A673 (cell line): ENCODE measurements at regions not wholly inside any gene's neighbourhood (a gene's known extent, or its start where the extent isn't known, plus 50 kb on each side); places are given as distances from the start of the nearest gene placed in this dataset.
A peak's percentile ranks its signal among the peaks of the same experiment; 100 is the strongest.

Experiments
- BruUV-seq: library from RNA; stranded (reverse); fragments of 400-500 nt; replicated peaks from 2 replicates; lab custom pipeline; 2021; lab: Mats Ljungman, UMichigan
- CTCF ChIA-PET: fragments of 300-600 bp; sonication (Branson Sonifier 250); formaldehyde crosslinking; loops from one replicate; lab custom pipeline; 2022; ENCODE audit warnings: antibody characterized with exemption; lab: Charles Lee
- POLR2A ChIA-PET: fragments of 300-600 bp; sonication (Branson Sonifier 250); formaldehyde crosslinking; loops from one replicate; lab custom pipeline; 2022; ENCODE audit warnings: antibody characterized with exemption; ENCODE audit not compliant: low non-redundant PET; lab: Charles Lee
- DNase-seq: peaks from one replicate; pipeline ENCODE4 v3.0.0-alpha.2; 2015; ENCODE audit warnings: low spot score
- H3K27ac ChIP-seq: fragments of 200-600 bp; sonication (generic); 2 replicates; pipeline ENCODE4 v1.5.1; 2016; ENCODE audit warnings: mixed run types, low read depth, mild to moderate bottlenecking, mixed read lengths, antibody characterized with exemption, low read length; ENCODE audit not compliant: poor library complexity, severe bottlenecking
- H3K27me3 ChIP-seq: fragments of 200-600 bp; sonication (generic); replicated peaks from 2 replicates; pipeline ENCODE4 v1.6.1; 2017; ENCODE audit warnings: mixed run types, low read depth, mild to moderate bottlenecking, mixed read lengths, antibody characterized with exemption, low read length; ENCODE audit not compliant: insufficient read depth, poor library complexity
- H3K36me3 ChIP-seq: fragments of 200-600 bp; sonication (generic); 2 replicates; pipeline ENCODE4 v1.6.1; 2016; ENCODE audit warnings: mixed run types, mild to moderate bottlenecking, mixed read lengths, antibody characterized with exemption, low read length; ENCODE audit not compliant: insufficient read depth, poor library complexity, severe bottlenecking
- H3K4me1 ChIP-seq: fragments of 200-600 bp; sonication (generic); 2 replicates; pipeline ENCODE4 v1.6.1; 2017; ENCODE audit warnings: mixed run types, mild to moderate bottlenecking, mixed read lengths, antibody characterized with exemption, low read length; ENCODE audit not compliant: insufficient read depth, poor library complexity, severe bottlenecking
- H3K4me3 ChIP-seq: fragments of 200-600 bp; sonication (generic); 2 replicates; pipeline ENCODE4 v1.5.1; 2016; ENCODE audit warnings: low read depth, mixed run types, mild to moderate bottlenecking, mixed read lengths, low read length; ENCODE audit not compliant: poor library complexity, severe bottlenecking
- H3K9me3 ChIP-seq: fragments of 200-600 bp; sonication (generic); 2 replicates; pipeline ENCODE4 v1.6.1; 2016; ENCODE audit warnings: mixed run types, low read depth, mild to moderate bottlenecking, mixed read lengths, antibody characterized with exemption, low read length; ENCODE audit not compliant: poor library complexity, severe bottlenecking
- CTCF ChIP-seq: fragments of 300-800, 200-600 bp; sonication (generic); conservative IDR thresholded peaks from 2 replicates; pipeline ENCODE4 v1.5.1; 2017; ENCODE audit warnings: low read depth, mild to moderate bottlenecking, antibody characterized with exemption, low read length, moderate library complexity, mixed read lengths
- EZH2 ChIP-seq: fragments of 200-600 bp; sonication (generic); IDR thresholded peaks from 2 replicates; pipeline ENCODE4 v1.6.1; 2017; ENCODE audit warnings: borderline replicate concordance, low read depth, mild to moderate bottlenecking, mixed read lengths, antibody characterized with exemption, low read length; ENCODE audit not compliant: poor library complexity, severe bottlenecking
- intact Hi-C: fragments of 100-400 bp; cut with micrococcal nuclease; formaldehyde crosslinking; loops from one replicate; pipeline ENCODE4 v1.10.0; 2022; ENCODE audit not compliant: unreplicated experiment

- Histone ChIP-seq H3K9me3 (no peaks in the 10 kb centered on the region), H3K27me3 (no peaks in the 10 kb centered on the region), H3K4me1 (no peaks in the 10 kb centered on the region), H3K27ac (no peak overlapping the region), H3K4me3 (no peak overlapping the region), H3K36me3 (no peaks in the 10 kb centered on the region)
- CTCF ChIA-PET: no interaction called here
- intact Hi-C loops: no loop called here
- peak; percentile 2 for DNase-seq
- no TSS peak for BruUV-seq
- TF ChIP-seq CTCF: peak; percentile 25; the same call in 1 of the 2 replicates
- TF ChIP-seq EZH2: no peak
- POLR2A ChIA-PET: no interaction called here
These were observed 456.4 kb upstream of the TEX13C start for GRCh38 chrX:124863303-124863702.

DNA sequence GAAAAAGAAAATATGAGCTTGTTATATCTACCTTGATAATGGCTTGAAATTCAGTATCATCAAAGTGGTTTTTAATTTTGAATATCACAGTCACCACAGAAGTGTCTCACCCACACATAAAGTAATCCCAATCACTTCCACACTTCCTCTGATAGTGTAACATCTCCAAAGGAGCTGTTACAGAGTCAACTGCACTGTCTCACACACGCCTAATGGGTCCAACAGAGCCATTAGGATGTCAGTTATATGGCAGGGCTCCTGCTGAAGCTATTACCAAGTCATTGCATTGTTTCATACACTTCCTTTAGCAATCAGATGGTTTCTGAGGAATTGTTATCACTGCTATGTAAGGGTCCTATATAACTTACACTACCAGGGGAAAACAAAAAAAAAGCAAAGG is 432.1 kb upstream of the TEX13C start:
- H3K4me1 ChIP-seq: no peaks in the 10 kb centered on the region

GRCh38 chrX:124895947-124896346 is 423.7 kb upstream of the TEX13C start:
- ChIA-PET CTCF (no interaction called here), POLR2A (no interaction called here)
- no peaks in the 10 kb centered on the region for H3K4me1 ChIP-seq
- BruUV-seq: no TSS peak
- H3K27ac ChIP-seq: no peak overlapping the region
- H3K9me3 ChIP-seq: no peaks in the 10 kb centered on the region
- no peak for TF ChIP-seq EZH2
- no peak for TF ChIP-seq CTCF
- no peaks in the 10 kb centered on the region for H3K27me3 ChIP-seq
- intact Hi-C loops: no loop called here
- DNase-seq: no peak
- H3K4me3 ChIP-seq: no peak overlapping the region
- no peaks in the 10 kb centered on the region for H3K36me3 ChIP-seq

More for the DNA sequence above, 432.1 kb upstream of the TEX13C start:
- H3K27me3 ChIP-seq: no peaks in the 10 kb centered on the region
- TF ChIP-seq EZH2 (no peak), CTCF (no peak)
- no peaks in the 10 kb centered on the region for H3K36me3 ChIP-seq
- no peak overlapping the region for H3K27ac ChIP-seq
- ChIA-PET CTCF (no interaction called here), POLR2A (no interaction called here)
- H3K4me3 ChIP-seq: no peak overlapping the region
- intact Hi-C loops: no loop called here
- no peak for DNase-seq
- H3K9me3 ChIP-seq: no peaks in the 10 kb centered on the region
- no TSS peak for BruUV-seq
